ENCODE measurements at regions not wholly inside any gene's neighbourhood (a gene's known extent, or its start where the extent isn't known, plus 50 kb on each side); places are given as distances from the start of the nearest gene placed in this dataset.

- TF ChIP-seq CREB5 (CRISPR knock-in tag; IDR thresholded peaks at IDR 0.05; ENCODE audit: low read depth) (no peak), ZFP30 (CRISPR knock-in tag; IDR thresholded peaks at IDR 0.05) (no peak), ARNTL (CRISPR knock-in tag; IDR thresholded peaks at IDR 0.05; ENCODE audit: borderline replicate concordance, low read depth) (no peak), PPARA (CRISPR knock-in tag; IDR thresholded peaks at IDR 0.05; ENCODE audit: borderline replicate concordance) (no peak), POU6F1 (CRISPR knock-in tag; IDR thresholded peaks at IDR 0.05; ENCODE audit: borderline replicate concordance, low read depth) (no peak), ZNF565 (CRISPR knock-in tag; conservative IDR thresholded peaks at IDR 0.05; ENCODE audit: low read depth) (no peak), TCF4 (CRISPR knock-in tag; IDR thresholded peaks at IDR 0.05; ENCODE audit: borderline replicate concordance) (no peak), ZNF70 (CRISPR knock-in tag; IDR thresholded peaks at IDR 0.05) (no peak), OSR1 (CRISPR knock-in tag; IDR thresholded peaks at IDR 0.05) (no peak), ZC3H10 (CRISPR knock-in tag; IDR thresholded peaks at IDR 0.05) (no peak), SNAI2 (CRISPR knock-in tag; IDR thresholded peaks at IDR 0.05) (no peak)
Measured at GRCh38 chr1:108057541-108057940, 92.6 kb upstream of the VAV3 start.

Measured in SK-N-SH treated with all-trans-retinoic acid at 6 μM for 48 hours (cell line).